ENCODE measurements at regions not wholly inside any gene's neighbourhood (a gene's known extent, or its start where the extent isn't known, plus 50 kb on each side); places are given as distances from the start of the nearest gene placed in this dataset.

GRCh38 chr12:60947533-60947932 lies 1312.7 kb upstream of the USP15 start:
- no peaks in the 10 kb centered on the region for H3K27me3 ChIP-seq
- no peak for DNase-seq (ENCODE audit: low spot score in 2 of 2)
- WGBS, 2 donors: 85 to 87% methylated on average over 2 of the region's 2 CpGs
- H3K4me3 ChIP-seq: no peak overlapping the region
- TF ChIP-seq EP300 (IDR thresholded peaks at IDR 0.05) (no peak), CTCF (IDR thresholded peaks at IDR 0.05) (no peak), POLR2A (IDR thresholded peaks at IDR 0.05) (no peak)
- no peak overlapping the region for H3K27ac ChIP-seq
- H3K9me3 ChIP-seq: no peaks in the 10 kb centered on the region
- no peaks in the 10 kb centered on the region for H3K36me3 ChIP-seq
- no peaks in the 10 kb centered on the region for H3K4me1 ChIP-seq

- Histone ChIP-seq H3K27ac (no peak overlapping the region), H3K4me3 (no peak overlapping the region), H3K27me3 (no peaks in the 10 kb centered on the region), H3K36me3 (no peaks in the 10 kb centered on the region), H3K4me1 (no peaks in the 10 kb centered on the region), H3K9me3 (no peaks in the 10 kb centered on the region)
- TF ChIP-seq POLR2A (IDR thresholded peaks at IDR 0.05) (no peak), CTCF (IDR thresholded peaks at IDR 0.05) (no peak), EP300 (IDR thresholded peaks at IDR 0.05) (no peak)
- no peak for DNase-seq (ENCODE audit: low spot score in 2 of 2)
Observed at GRCh38 chr12:60967128-60967527, 1293.1 kb upstream of the USP15 start.

- Histone ChIP-seq H3K9me3 (no peaks in the 10 kb centered on the region), H3K27me3 (no peaks in the 10 kb centered on the region), H3K4me1 (no peaks in the 10 kb centered on the region), H3K36me3 (no peaks in the 10 kb centered on the region), H3K4me3 (no peak overlapping the region), H3K27ac (no peak overlapping the region)
- no peak for DNase-seq (ENCODE audit: low spot score in 2 of 2)
- TF ChIP-seq CTCF (IDR thresholded peaks at IDR 0.05) (no peak), POLR2A (IDR thresholded peaks at IDR 0.05) (no peak), EP300 (IDR thresholded peaks at IDR 0.05) (no peak)
- 29 to 43% methylated on average over 3 of the region's 3 CpGs for WGBS, 2 donors
Observed at GRCh38 chr12:60977966-60978365, 1282.2 kb upstream of the USP15 start.

GRCh38 chr12:60980558-60980957 lies 1279.6 kb upstream of the USP15 start:
- Histone ChIP-seq H3K9me3 (no peaks in the 10 kb centered on the region), H3K36me3 (no peaks in the 10 kb centered on the region), H3K27me3 (no peaks in the 10 kb centered on the region), H3K4me3 (no peak overlapping the region), H3K27ac (no peak overlapping the region), H3K4me1 (no peaks in the 10 kb centered on the region)
- TF ChIP-seq CTCF (IDR thresholded peaks at IDR 0.05) (no peak), EP300 (IDR thresholded peaks at IDR 0.05) (no peak), POLR2A (IDR thresholded peaks at IDR 0.05) (no peak)
- 58 to 59% methylated on average over 1 of the region's 1 CpG for WGBS, 2 donors
- no peak for DNase-seq (ENCODE audit: low spot score in 2 of 2)

GRCh38 chr12:60981473-60981872 lies 1278.7 kb upstream of the USP15 start:
- Histone ChIP-seq H3K4me3 (no peak overlapping the region), H3K4me1 (no peaks in the 10 kb centered on the region), H3K9me3 (no peaks in the 10 kb centered on the region), H3K36me3 (no peaks in the 10 kb centered on the region), H3K27ac (no peak overlapping the region), H3K27me3 (no peaks in the 10 kb centered on the region)
- WGBS, 2 donors: 73 to 75% methylated on average over 2 of the region's 2 CpGs
- no peak for DNase-seq (ENCODE audit: low spot score in 2 of 2)
- TF ChIP-seq POLR2A (IDR thresholded peaks at IDR 0.05) (no peak), CTCF (IDR thresholded peaks at IDR 0.05) (no peak), EP300 (IDR thresholded peaks at IDR 0.05) (no peak)
